GM23338 (cell line): ENCODE measurements at regions not wholly inside any gene's neighbourhood (a gene's known extent, or its start where the extent isn't known, plus 50 kb on each side); places are given as distances from the start of the nearest gene placed in this dataset.

Source experiments
- ATAC-seq: fragments of 200-7000 bp; cut with Tn5 transposase; 3 replicates; pipeline ENCODE4 v1.9.1; 2020
- DNase-seq: peaks from one replicate; pipeline ENCODE4 v3.0.0-alpha.2; 2015; ENCODE audit warnings: low spot score
- H2AFZ ChIP-seq: fragments of 200-600 bp; sonication (generic); 2 replicates; pipeline ENCODE4 v1.8.0; 2016; ENCODE audit warnings: antibody characterized with exemption, mild to moderate bottlenecking, moderate library complexity
- H3F3A ChIP-seq: fragments of 200-600 bp; sonication (generic); replicated peaks from 2 replicates; pipeline ENCODE4 v1.8.0; 2017; ENCODE audit warnings: antibody characterized with exemption, mixed run types, low read depth
- H3K27ac ChIP-seq: fragments of 200-600 bp; sonication (generic); 2 replicates; pipeline ENCODE4 v1.6.1; 2016; ENCODE audit warnings: low read depth
- H3K27me3 ChIP-seq: fragments of 200-600 bp; sonication (generic); 2 replicates; pipeline ENCODE4 v1.8.0; 2016; ENCODE audit warnings: mild to moderate bottlenecking, mixed run types, moderate library complexity; ENCODE audit not compliant: insufficient read depth
- H3K36me3 ChIP-seq: fragments of 200-600 bp; sonication (generic); 2 replicates; pipeline ENCODE4 v1.8.0; 2016; ENCODE audit warnings: mild to moderate bottlenecking; ENCODE audit not compliant: insufficient read depth
- H3K4me1 ChIP-seq: fragments of 200-600 bp; sonication (generic); 2 replicates; pipeline ENCODE4 v1.8.0; 2016; ENCODE audit warnings: mild to moderate bottlenecking, moderate library complexity; ENCODE audit not compliant: insufficient read depth
- H3K4me2 ChIP-seq: fragments of 200-600 bp; sonication (generic); 2 replicates; pipeline ENCODE4 v1.7.1; 2017; ENCODE audit warnings: mixed run types
- H3K4me3 ChIP-seq: fragments of 200-600 bp; sonication (generic); 2 replicates; pipeline ENCODE4 v1.6.1; 2016; ENCODE audit warnings: mixed run types
- H3K79me2 ChIP-seq: fragments of 200-600 bp; sonication (generic); replicated peaks from 2 replicates; pipeline ENCODE4 v1.8.0; 2017; ENCODE audit warnings: mild to moderate bottlenecking; ENCODE audit not compliant: insufficient read depth
- H3K9me2 ChIP-seq: fragments of 200-600 bp; sonication (generic); 2 replicates; pipeline ENCODE4 v1.8.0; 2017; ENCODE audit not compliant: insufficient read depth
- H4K20me1 ChIP-seq: fragments of 200-600 bp; sonication (generic); replicated peaks from 2 replicates; pipeline ENCODE4 v1.8.0; 2017; ENCODE audit warnings: mild to moderate bottlenecking; ENCODE audit not compliant: insufficient read depth
- H3K27ac Mint-ChIP-seq: 2 replicates; pipeline ENCODE4 v1.8.0; 2020; ENCODE audit warnings: inconsistent platforms, mild to moderate bottlenecking, moderate library complexity, mixed read lengths
- H3K27me3 Mint-ChIP-seq: 3 replicates; pipeline ENCODE4 v1.8.0; 2022; ENCODE audit warnings: low read depth, mild to moderate bottlenecking, moderate library complexity, mixed read lengths, inconsistent platforms; ENCODE audit not compliant: insufficient read depth, poor library complexity
- H3K36me3 Mint-ChIP-seq: 3 replicates; pipeline ENCODE4 v1.8.0; 2021; ENCODE audit warnings: low read depth, mild to moderate bottlenecking, inconsistent platforms, moderate library complexity, mixed read lengths
- H3K4me1 Mint-ChIP-seq: 3 replicates; pipeline ENCODE4 v1.8.0; 2020; ENCODE audit warnings: mild to moderate bottlenecking, inconsistent platforms, mixed read lengths
- H3K4me3 Mint-ChIP-seq: 3 replicates; pipeline ENCODE4 v1.8.0; 2021; ENCODE audit warnings: moderate library complexity, mild to moderate bottlenecking, inconsistent platforms, mixed read lengths
- H3K9me3 Mint-ChIP-seq: 3 replicates; pipeline ENCODE4 v1.8.0; 2020; ENCODE audit warnings: moderate library complexity, mild to moderate bottlenecking, inconsistent platforms, mixed read lengths
- CREB1 ChIP-seq: fragments of 250-450 bp; sonication (Bioruptor Pico); IDR thresholded peaks from 2 replicates; pipeline ENCODE4 v1.5.0; 2020; ENCODE audit warnings: low read depth, mild to moderate bottlenecking, moderate library complexity
- CTCF ChIP-seq, 2 experiments: fragments of 200-600 bp in 1 of 2; sonication (generic) in 1 of 2; conservative IDR thresholded peaks; 2 replicates each; pipeline versions ENCODE4 v1.5.1 to v1.6.1; 2016 to 2017; ENCODE audit warnings: antibody characterized with exemption in 2 of 2, low read depth in 2 of 2, mild to moderate bottlenecking in 2 of 2, moderate library complexity in 1 of 2
- ETS1 ChIP-seq: IDR thresholded peaks from 2 replicates; pipeline ENCODE4 v1.6.1; 2016; ENCODE audit warnings: antibody characterized with exemption
- EZH2 ChIP-seq: fragments of 200-600 bp; sonication (generic); IDR thresholded peaks from one replicate; pipeline ENCODE4 v1.8.0; 2017; ENCODE audit warnings: antibody characterized with exemption, mild to moderate bottlenecking, low read depth; ENCODE audit not compliant: unreplicated experiment
- EZH2phosphoT487 ChIP-seq: fragments of 200-600 bp; sonication (generic); IDR thresholded peaks from one replicate; pipeline ENCODE4 v1.8.1; 2018; ENCODE audit warnings: antibody characterized with exemption; ENCODE audit not compliant: unreplicated experiment
- JUNB ChIP-seq: IDR thresholded peaks from one replicate; pipeline ENCODE4 v1.6.1; 2016; ENCODE audit warnings: antibody characterized with exemption; ENCODE audit not compliant: unreplicated experiment
- NANOG ChIP-seq: IDR thresholded peaks from 2 replicates; pipeline ENCODE4 v1.6.1; 2016; ENCODE audit warnings: antibody characterized with exemption, borderline replicate concordance
- POLR2AphosphoS5 ChIP-seq: IDR thresholded peaks from 2 replicates; pipeline ENCODE4 v1.6.1; 2016; ENCODE audit warnings: antibody characterized with exemption, low read depth
- REST ChIP-seq: IDR thresholded peaks from one replicate; pipeline ENCODE4 v1.6.1; 2018; ENCODE audit warnings: antibody characterized with exemption; ENCODE audit not compliant: unreplicated experiment
- STAT1 ChIP-seq: IDR thresholded peaks from one replicate; pipeline ENCODE4 v1.6.1; 2016; ENCODE audit warnings: antibody characterized with exemption; ENCODE audit not compliant: unreplicated experiment
- ZNF114 ChIP-seq: fragments of 250-450 bp; sonication (Bioruptor Pico); IDR thresholded peaks from 2 replicates; pipeline ENCODE4 v1.5.0; 2020; ENCODE audit warnings: mild to moderate bottlenecking, moderate library complexity
- ZNF331 ChIP-seq: fragments of 250-450 bp; sonication (Bioruptor Pico); IDR thresholded peaks from 2 replicates; pipeline ENCODE4 v1.5.0; 2020; ENCODE audit warnings: low read depth, mild to moderate bottlenecking, moderate library complexity
- ZNF462 ChIP-seq: fragments of 250-450 bp; sonication (Bioruptor Pico); IDR thresholded peaks from 2 replicates; pipeline ENCODE4 v1.5.0; 2020; ENCODE audit warnings: mild to moderate bottlenecking, moderate library complexity

- Mint-ChIP-seq H3K27me3 (peaks cover 1% of the 10 kb centered on the region), H3K9me3 (no peaks in the 10 kb centered on the region; the same call in 2 of the 3 replicates), H3K36me3 (no peaks in the 10 kb centered on the region), H3K27ac (no peak overlapping the region), H3K4me3 (no peak overlapping the region), H3K4me1 (no peaks in the 10 kb centered on the region)
- DNase-seq: no peak
- Histone ChIP-seq H3K9me2 (0 out of 2 replicates have a peak, but pooled peaks cover 7% of the 10 kb centered on the region), H3K36me3 (no peaks in the 10 kb centered on the region; the same call in 1 of the 2 replicates), H3F3A (no peaks in the 10 kb centered on the region), H3K27me3 (no peaks in the 10 kb centered on the region), H3K4me1 (no peaks in the 10 kb centered on the region), H3K4me3 (no peak overlapping the region), H2AFZ (no peak overlapping the region), H3K27ac (no peak overlapping the region), H3K4me2 (no peak overlapping the region), H3K79me2 (no peaks in the 10 kb centered on the region), H4K20me1 (no peaks in the 10 kb centered on the region)
- TF ChIP-seq JUNB: no peak
- TF ChIP-seq REST: no peak
- no peak for TF ChIP-seq ZNF331
- TF ChIP-seq ZNF114 (CRISPR knock-in tag): no peak
- TF ChIP-seq ETS1: no peak
- TF ChIP-seq NANOG: no peak
- no peak for TF ChIP-seq ZNF462 (CRISPR knock-in tag)
- no peak for TF ChIP-seq EZH2phosphoT487
- TF ChIP-seq STAT1: no peak
- TF ChIP-seq CREB1 (CRISPR knock-in tag): no peak
- no peak for TF ChIP-seq CTCF (conservative IDR thresholded peaks at IDR 0.05; ENCODE audit: low read depth in 2 of 2)
- TF ChIP-seq EZH2: no peak
- TF ChIP-seq POLR2AphosphoS5: no peak
- ATAC-seq: no peak
Measured at GRCh38 chr3:42336103-42336502, 70.1 kb upstream of the CCK start.
